GM19463 (cell line): ENCODE measurements at regions not wholly inside any gene's neighbourhood (a gene's known extent, or its start where the extent isn't known, plus 50 kb on each side); places are given as distances from the start of the nearest gene placed in this dataset.

Experiments
- ATAC-seq: cut with Tn5 transposase; IDR thresholded peaks from one replicate; pipeline ENCODE4 v1.9.1; 2021; ENCODE audit warnings: mild to moderate bottlenecking, moderate library complexity; ENCODE audit not compliant: unreplicated experiment

DNA sequence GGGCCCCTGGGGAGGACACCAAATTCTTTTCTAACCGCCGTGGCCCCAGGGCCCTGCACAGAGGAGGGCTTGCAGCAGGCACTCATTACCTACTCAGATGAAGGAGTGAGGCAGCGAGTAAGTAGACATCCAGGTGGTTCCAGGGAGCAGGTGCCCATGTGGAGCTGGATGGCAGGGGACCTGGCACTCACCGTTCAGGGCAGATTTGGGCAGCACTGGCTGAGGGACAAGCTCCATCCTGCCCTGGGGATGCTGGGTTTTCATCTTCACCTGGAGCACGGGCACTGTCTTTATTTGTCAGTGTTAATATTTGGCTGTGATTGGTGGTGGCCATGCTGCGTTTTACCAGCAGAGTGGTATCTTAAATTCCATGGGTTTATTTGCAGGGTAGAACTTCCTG is 1182.7 kb downstream of the BRD1 start:
- no peak for ATAC-seq

- no peak for ATAC-seq
Observed at GRCh38 chr22:48644108-48644507, 1183.6 kb downstream of the BRD1 start.

GRCh38 chr22:48643066-48643731 is 1184.5 kb downstream of the BRD1 start:
- ATAC-seq: no peak

- ATAC-seq: no peak
Observed at GRCh38 chr22:48642550-48642949, 1185.1 kb downstream of the BRD1 start.

DNA sequence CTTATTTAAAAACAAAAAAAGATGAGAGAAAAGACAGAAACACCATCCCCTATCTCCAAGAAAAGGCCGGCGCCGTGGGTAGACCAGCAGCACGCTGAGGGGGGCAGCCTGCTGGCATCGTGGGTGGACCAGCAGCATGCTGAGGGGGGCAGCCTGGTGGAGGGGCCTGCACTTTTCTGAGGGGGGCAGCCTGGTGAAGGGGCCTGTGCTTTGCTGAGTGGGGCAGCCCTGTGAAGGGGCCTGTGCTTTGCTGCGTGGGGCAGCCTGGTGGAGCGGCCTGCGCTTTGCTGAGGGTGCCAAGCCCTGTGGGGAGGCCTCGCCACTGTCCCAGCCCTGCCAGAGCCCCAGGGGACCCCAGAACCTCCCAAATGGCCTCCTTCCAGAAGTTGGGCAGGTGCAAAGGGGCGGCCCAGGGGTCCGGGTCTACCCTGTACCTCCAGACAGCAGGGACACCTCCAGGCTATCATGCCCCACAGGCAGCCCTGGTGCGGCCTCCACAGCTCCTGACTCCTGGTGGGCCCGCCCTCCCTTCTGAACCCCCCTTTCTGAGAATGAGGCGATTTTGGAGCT is 1185.7 kb downstream of the BRD1 start:
- no peak for ATAC-seq

DNA sequence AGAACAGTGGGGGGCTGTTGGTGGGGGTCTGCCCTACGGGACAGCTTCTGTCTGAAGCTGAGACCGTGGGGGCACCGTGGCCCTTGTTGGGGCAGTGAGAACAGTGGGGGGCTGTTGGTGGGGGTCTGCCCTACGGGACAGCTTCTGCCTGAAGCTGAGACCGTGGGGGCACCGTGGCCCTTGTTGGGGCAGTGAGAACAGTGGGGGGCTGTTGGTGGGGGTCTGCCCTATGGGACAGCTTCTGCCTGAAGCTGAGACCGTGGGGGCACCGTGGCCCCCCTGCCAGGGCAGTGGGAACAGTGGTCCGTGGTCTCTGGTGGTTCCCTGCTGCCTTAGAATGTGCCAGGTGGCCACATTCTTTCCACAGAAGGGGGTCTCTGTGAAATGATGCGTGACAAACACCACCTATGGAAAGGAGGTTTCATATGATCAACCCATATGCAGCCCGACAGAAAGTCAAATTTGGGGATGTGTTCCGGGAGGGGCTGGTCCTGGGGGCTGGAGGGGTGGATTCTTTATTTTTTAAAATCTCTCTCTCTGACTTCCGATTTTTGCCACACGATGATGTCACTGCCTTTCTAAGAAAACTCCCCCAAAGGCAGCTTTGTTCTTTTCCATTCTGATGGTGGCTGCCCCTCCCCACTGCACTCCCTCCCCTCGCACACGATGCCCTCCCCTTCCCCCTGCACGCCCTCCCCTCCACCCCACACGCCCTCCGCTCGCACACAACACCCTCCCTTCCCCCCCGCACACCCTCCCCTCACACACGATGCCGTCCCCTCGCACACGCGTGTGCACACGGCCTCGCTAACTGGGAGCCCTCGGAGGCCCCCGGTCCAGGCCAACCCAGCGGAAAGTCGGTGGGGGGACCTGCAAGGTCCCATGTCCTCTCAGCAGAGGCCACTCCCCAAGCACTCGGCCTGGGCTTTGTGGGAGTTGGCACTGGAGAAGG is 1186.5 kb downstream of the BRD1 start:
- ATAC-seq: no peak

- no peak for ATAC-seq
Observed at GRCh38 chr22:48639896-48640748, 1187.6 kb downstream of the BRD1 start.

DNA sequence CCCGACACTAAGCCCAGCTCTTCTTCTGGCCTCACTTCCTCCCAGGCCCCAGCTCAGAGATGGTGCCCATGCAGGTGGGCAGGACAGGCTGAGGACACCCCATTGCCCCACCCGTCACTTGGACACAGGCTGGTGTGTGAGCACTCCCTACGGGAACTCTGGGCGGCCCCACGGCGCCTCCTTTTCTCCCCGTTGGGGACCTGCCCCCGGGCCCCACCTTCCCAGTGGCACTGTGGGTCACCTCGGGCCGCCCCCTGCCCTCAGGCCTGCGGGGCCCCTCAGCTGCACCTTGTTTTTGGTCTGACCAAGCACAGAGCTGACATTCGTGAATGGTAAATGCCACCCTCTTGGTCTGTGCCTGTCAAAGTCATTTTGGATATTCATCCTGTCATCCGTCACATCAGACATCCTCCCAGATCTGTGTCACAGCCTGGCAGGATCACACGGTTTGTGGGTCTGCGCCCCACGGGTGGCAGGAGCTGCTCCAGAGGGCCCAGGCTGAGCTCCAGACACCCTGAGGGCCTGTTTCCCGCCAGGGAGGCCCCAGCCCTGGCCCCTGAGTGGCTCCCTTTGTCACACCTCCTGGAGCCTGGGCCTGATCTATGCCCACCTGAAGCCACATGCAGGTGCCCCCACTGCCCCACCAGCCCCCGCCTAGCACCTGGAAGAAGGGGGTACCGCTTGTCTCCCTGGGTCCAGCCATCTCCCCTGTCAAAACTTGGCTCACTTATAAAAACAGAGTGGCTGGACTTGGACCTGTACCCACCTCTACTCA is 1188.5 kb downstream of the BRD1 start:
- ATAC-seq: no peak

GRCh38 chr22:48637231-48637630 is 1190.4 kb downstream of the BRD1 start:
- ATAC-seq: no peak

- no peak for ATAC-seq
Observed at GRCh38 chr22:48636746-48637145, 1190.9 kb downstream of the BRD1 start.

- no peak for ATAC-seq
Observed at GRCh38 chr22:48635816-48636215, 1191.9 kb downstream of the BRD1 start.

DNA sequence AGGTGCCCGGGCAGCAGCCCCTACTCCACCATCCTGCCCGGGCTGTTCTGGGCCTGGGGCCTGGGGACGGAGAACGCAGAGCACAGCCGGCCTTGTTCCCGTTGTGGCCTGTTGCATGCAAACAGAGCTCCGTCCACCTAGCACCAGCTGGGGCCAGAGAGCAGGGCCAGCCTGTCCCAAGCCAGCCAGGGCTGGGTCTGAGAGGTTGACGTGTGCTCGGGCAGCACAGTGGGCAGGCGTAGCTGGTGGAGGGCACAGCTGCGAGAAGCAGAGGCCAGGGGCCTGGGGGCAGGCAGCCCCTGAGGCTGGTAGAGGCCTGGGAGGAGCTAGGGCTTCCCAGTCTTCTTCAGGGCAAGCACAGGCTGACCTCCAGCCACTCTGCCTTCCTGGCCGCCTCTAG is 1192.6 kb downstream of the BRD1 start:
- ATAC-seq: no peak

- ATAC-seq: no peak
Observed at GRCh38 chr22:48633996-48634836, 1193.5 kb downstream of the BRD1 start.

DNA sequence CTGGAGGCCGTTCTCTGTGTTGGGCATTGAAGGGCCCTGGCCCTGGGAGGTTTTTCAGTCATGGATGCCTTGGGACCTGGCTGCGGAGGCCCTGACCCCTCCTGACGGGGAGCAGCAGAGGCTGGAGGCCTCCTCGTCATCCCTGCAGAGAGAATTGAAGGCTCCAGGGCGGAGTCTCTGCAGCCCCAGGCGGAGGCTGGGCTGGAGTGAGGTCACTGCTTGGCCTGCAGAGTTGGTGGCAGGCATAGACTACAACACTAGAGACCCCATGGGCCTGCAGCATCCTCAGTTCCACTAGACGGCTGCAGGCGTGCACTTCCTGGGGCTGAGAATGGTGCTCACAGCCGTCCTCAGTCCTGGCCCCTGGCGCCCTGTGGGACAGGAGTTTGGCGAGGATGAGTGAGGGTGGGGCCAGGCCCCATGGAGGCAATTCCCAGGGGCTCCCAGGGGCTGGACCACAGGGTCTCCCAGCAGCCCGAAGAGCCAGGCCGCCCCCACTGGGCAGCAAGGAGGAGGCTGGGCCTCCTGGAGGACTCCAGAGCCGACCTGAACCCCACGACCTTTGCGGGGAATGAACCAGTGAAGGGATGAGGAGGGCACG is 1194.9 kb downstream of the BRD1 start:
- no peak for ATAC-seq

DNA sequence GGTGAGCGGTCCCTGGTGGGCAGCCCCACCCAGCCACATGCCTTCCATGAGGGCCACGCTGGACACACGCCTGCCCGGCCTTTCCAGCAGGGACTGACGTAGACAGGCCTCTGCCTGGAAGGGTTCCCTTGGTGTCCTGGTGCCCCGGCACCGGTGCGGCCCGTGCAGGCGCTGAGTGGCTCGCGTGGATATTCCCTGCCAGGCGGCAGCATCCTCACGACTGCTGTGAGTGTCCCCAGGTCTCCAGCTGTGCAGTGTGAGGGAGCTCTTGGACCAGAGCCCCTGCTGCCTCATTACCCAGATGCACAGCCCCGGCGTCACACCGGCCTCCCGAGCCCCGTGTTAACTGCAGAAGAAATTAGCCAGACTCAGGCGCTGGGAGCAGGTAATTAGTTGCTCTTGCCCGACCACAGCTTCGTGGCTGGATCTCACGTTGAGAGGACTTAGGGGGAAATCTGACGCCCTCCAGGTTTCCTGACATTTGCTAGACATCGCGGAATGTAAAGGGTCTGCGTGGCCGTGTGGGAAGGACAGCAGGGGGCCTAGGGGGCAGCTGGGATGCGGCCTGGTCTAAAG is 1196.3 kb downstream of the BRD1 start:
- ATAC-seq: no peak

- no peak for ATAC-seq
Observed at GRCh38 chr22:48630848-48631247, 1196.8 kb downstream of the BRD1 start.

DNA sequence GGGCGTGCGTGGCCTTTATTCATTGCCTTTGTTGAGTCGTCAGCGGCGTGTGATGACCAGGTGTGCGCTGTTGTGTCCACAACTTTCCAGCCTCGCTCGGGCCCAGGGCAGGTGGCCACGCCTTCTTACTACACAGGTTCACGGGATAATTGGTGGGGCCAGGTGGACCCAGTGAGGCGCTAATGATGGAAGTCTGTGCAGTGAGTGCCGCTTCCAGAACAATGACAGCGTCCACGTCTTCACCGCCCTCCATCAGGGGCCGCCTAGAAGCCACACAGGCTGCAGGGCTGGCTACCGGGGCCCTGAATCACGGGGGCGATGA is 1197.3 kb downstream of the BRD1 start:
- no peak for ATAC-seq

GRCh38 chr22:48629631-48630432 is 1197.8 kb downstream of the BRD1 start:
- no peak for ATAC-seq
